Osteocyte (in vitro differentiated cells): ENCODE measurements at regions not wholly inside any gene's neighbourhood (a gene's known extent, or its start where the extent isn't known, plus 50 kb on each side); places are given as distances from the start of the nearest gene placed in this dataset.

Experiments used
- DNase-seq: peaks from one replicate; pipeline ENCODE4 v3.0.0; 2021; ENCODE audit warnings: mixed read lengths; ENCODE audit not compliant: unreplicated experiment; ENCODE audit errors: extremely low spot score
- H3K27ac Mint-ChIP-seq: one replicate; pipeline ENCODE4 v1.8.0; 2021; ENCODE audit warnings: mild to moderate bottlenecking, mixed read lengths; ENCODE audit not compliant: unreplicated experiment
- H3K27me3 Mint-ChIP-seq: one replicate; pipeline ENCODE4 v1.8.0; 2021; ENCODE audit warnings: mixed read lengths; ENCODE audit not compliant: unreplicated experiment
- H3K36me3 Mint-ChIP-seq: one replicate; pipeline ENCODE4 v1.8.0; 2021; ENCODE audit warnings: mixed read lengths; ENCODE audit not compliant: unreplicated experiment
- H3K4me1 Mint-ChIP-seq: one replicate; pipeline ENCODE4 v1.8.0; 2021; ENCODE audit warnings: mixed read lengths; ENCODE audit not compliant: unreplicated experiment
- H3K4me3 Mint-ChIP-seq: one replicate; pipeline ENCODE4 v1.8.0; 2021; ENCODE audit warnings: mild to moderate bottlenecking, moderate library complexity, mixed read lengths; ENCODE audit not compliant: unreplicated experiment
- H3K9me3 Mint-ChIP-seq: one replicate; pipeline ENCODE4 v1.8.0; 2021; ENCODE audit warnings: mixed read lengths; ENCODE audit not compliant: unreplicated experiment
- CTCF ChIP-seq: fragments of 200-600 bp; sonication (generic); IDR thresholded peaks from 2 replicates; pipeline ENCODE4 v1.5.0; 2021; ENCODE audit warnings: antibody characterized with exemption, mild to moderate bottlenecking, moderate library complexity

- no peak for TF ChIP-seq CTCF
- Mint-ChIP-seq H3K27ac (no peak overlapping the region), H3K36me3 (no peaks in the 10 kb centered on the region), H3K4me3 (no peak overlapping the region), H3K4me1 (no peaks in the 10 kb centered on the region), H3K9me3 (no peaks in the 10 kb centered on the region), H3K27me3 (no peaks in the 10 kb centered on the region)
- DNase-seq = no peak
Observed at GRCh38 chr13:58472483-58472882, 840.9 kb downstream of the PCDH17 start.

GRCh38 chr13:58474581-58474980 lies 843.0 kb downstream of the PCDH17 start:
- Mint-ChIP-seq H3K27ac (no peak overlapping the region), H3K9me3 (no peaks in the 10 kb centered on the region), H3K4me3 (no peak overlapping the region), H3K4me1 (no peaks in the 10 kb centered on the region), H3K36me3 (no peaks in the 10 kb centered on the region), H3K27me3 (no peaks in the 10 kb centered on the region)
- TF ChIP-seq CTCF = no peak
- no peak for DNase-seq

GRCh38 chr13:58476206-58476918 lies 844.8 kb downstream of the PCDH17 start:
- TF ChIP-seq CTCF = no peak
- no peaks in the 10 kb centered on the region for H3K36me3 Mint-ChIP-seq
- H3K4me1 Mint-ChIP-seq = no peaks in the 10 kb centered on the region
- H3K27me3 Mint-ChIP-seq = no peaks in the 10 kb centered on the region
- H3K4me3 Mint-ChIP-seq = no peak overlapping the region
- DNase-seq = no peak
- no peaks in the 10 kb centered on the region for H3K9me3 Mint-ChIP-seq
- no peak overlapping the region for H3K27ac Mint-ChIP-seq

- no peaks in the 10 kb centered on the region for H3K9me3 Mint-ChIP-seq
- H3K4me1 Mint-ChIP-seq = no peaks in the 10 kb centered on the region
- H3K36me3 Mint-ChIP-seq = no peaks in the 10 kb centered on the region
- TF ChIP-seq CTCF = no peak
- no peaks in the 10 kb centered on the region for H3K27me3 Mint-ChIP-seq
- DNase-seq = no peak
- H3K4me3 Mint-ChIP-seq = no peak overlapping the region
- H3K27ac Mint-ChIP-seq = no peak overlapping the region
Observed at GRCh38 chr13:58478858-58479257, 847.3 kb downstream of the PCDH17 start.

- Mint-ChIP-seq H3K27ac (no peak overlapping the region), H3K4me3 (no peak overlapping the region), H3K27me3 (no peaks in the 10 kb centered on the region), H3K9me3 (no peaks in the 10 kb centered on the region), H3K4me1 (no peaks in the 10 kb centered on the region), H3K36me3 (no peaks in the 10 kb centered on the region)
- no peak for TF ChIP-seq CTCF
- DNase-seq = no peak
Observed at GRCh38 chr13:58480061-58480460, 848.5 kb downstream of the PCDH17 start.
